Medulla oblongata (tissue), 1 donor: ENCODE measurements at regions not wholly inside any gene's neighbourhood (a gene's known extent, or its start where the extent isn't known, plus 50 kb on each side); places are given as distances from the start of the nearest gene placed in this dataset.

Experiments
- DNase-seq: peaks from one replicate; pipeline ENCODE4 v3.0.0-alpha.2; 2015; ENCODE audit errors: extremely low spot score

GRCh38 chr7:46675456-46675855 is 754.4 kb upstream of the IGFBP3 start:
- DNase-seq = no peak

- no peak for DNase-seq
These were observed 751.8 kb upstream of the IGFBP3 start for GRCh38 chr7:46672861-46673260.

- no peak for DNase-seq
These were observed 750.2 kb upstream of the IGFBP3 start for GRCh38 chr7:46671108-46671769.

DNA sequence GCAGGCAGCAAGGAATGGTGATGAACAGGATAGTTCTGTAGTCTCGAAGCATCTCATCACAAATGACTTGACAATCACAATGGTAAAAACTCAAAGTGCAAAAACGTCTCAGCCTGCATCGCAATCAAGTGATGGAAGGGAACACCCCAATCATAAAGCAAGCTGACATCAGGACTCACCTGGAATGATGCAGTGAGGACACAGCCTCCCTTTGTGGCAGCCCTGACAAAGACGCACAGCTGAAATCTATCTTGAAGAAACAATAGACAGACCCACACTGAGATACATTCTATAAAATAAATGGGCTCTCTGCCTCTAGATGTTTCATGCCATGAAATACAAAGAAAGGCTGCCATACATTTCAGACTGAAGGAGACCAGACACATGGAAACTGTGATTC is 748.0 kb upstream of the IGFBP3 start:
- no peak for DNase-seq

DNA sequence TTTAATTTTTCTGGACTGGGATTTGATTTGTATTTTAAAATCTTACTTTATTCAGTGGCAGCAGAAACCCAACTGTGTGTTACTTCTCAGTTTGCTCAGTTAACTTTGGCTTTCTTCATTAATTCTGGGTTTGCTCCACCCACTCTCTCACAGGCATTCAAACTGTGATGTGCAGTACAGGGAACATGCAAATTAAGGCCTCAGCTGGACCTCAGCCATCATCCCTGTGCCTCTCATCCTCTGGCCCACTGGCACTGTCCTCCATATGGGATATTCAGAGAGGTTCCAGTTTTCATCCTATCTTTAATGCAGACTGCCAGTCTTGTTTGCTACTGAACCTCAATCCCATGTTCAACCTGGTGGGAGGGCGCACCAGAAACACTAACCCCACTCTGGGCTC is 743.4 kb upstream of the IGFBP3 start:
- no peak for DNase-seq

GRCh38 chr7:46663025-46663424 is 742.0 kb upstream of the IGFBP3 start:
- no peak for DNase-seq

DNA sequence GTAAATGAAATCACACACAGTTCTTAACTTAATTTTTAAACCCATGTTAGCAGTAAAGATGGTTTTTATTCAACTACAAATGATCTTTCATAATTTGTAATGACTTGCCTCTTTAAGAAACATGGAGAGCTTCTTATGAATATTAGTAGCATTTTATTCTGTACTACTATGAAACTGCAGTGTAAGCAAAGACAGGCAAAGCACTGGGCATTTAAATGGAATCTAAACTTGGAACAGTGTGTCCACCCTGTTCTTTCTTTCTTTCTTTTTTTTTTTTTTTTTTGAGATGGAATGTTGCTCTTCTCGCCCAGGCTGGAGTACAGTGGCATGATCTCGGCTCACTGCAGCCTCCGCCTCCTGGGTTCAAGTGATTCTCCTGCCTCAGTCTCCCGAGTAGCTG is 740.4 kb upstream of the IGFBP3 start:
- no peak for DNase-seq

- DNase-seq = no peak
These were observed 739.4 kb upstream of the IGFBP3 start for GRCh38 chr7:46660402-46660980.

- no peak for DNase-seq
These were observed 737.2 kb upstream of the IGFBP3 start for GRCh38 chr7:46658281-46658680.

DNA sequence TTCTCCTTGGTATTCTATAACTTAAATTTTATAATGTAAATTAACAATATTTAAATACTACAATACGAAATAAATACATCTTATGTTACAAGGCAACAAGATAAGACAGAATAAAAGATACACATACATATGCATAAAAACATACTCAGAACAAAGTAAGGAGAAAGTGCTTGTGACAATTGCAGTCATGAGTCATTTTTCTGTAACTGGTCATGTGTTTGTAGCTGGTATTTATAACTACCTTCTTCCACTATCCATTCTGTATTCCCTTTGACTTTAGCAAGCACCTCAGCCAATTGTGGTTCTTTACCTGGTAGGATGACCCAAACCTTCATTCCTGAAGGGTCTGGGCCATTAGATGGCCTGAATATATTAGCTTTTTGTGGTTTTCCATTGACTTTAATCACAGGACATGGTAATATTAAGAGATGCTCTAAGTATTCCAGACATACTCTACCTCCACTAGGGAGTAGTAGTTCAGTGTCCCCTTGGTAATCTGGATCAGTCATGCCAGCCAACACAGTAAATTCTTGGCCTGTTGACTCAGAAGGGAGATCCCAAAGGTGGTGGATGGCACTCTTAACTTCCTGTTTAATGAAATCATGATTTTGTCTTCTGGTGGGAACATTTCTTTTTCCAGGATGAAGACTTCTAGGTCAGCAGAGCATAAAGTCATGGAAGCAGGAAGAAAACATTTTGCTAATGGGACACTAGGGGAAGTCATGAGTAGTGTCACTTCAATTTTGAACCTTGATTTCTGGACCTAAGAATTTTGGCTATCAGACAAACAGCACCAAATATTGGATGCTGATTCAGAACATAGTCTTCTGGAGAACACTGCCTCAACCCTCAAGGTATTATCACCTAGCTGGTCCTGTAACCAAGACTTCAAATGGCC is 733.7 kb upstream of the IGFBP3 start:
- DNase-seq = no peak

DNA sequence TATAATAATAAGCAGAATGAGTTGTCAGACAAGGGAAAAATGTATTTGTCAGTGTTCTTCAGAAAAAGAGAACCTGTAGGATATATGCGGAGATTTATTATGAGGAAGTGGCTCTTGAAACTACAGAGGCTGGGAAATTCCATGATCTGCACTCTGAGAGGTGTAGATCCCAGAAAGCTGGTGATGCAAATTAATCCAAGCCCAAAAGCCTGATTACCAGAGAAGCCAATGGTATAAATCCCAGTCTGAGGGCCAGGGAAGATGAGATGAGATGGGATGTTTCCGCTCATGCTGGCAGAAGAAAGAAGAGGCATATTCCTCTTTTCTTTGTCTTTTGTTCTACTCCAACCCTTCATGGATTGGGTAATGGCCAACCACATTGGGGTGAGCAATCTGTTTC is 732.8 kb upstream of the IGFBP3 start:
- DNase-seq = no peak

DNA sequence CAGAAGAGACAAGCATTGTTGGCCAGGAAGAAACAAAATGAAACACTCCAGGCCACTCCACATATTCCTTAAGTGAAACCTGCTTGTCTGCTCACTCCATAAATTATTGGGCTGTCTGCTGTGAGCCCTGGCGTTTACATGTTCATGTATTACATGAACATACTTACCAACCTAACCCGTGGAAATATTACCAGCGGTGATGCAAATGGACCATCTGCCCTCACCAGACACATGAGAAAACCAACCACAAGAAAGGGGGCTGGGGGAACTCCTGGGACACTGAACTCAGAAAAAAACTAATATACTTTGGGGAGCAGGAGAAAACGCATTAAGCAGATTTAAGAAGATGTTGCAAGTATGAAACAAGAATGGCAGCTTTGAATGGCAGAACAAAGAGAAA is 731.2 kb upstream of the IGFBP3 start:
- no peak for DNase-seq

DNA sequence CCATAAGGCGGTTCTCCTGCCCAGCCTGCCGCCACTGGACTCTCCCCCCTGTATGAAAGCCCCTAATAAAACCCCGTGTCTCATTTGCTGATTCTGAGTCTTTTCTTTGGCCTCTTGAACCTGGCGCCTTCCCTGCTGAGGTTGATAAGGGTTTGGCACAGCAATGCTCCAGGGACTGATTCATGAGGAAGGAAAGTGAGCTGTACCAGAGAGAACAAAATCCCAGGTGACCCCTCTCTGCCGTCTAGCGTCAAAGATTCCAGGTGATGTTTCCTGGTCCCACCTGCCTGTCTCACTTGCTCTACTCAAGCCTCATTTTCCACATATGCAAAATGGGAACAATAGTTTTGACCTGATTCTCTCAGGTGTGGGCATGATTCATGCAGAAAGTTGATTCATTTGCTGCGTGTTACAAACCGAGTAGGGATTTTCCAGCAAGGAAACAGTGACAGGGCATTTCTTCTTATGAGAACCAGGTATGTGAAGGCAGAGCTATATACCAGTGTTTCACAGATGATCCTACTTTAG is 730.6 kb upstream of the IGFBP3 start:
- no peak for DNase-seq

DNA sequence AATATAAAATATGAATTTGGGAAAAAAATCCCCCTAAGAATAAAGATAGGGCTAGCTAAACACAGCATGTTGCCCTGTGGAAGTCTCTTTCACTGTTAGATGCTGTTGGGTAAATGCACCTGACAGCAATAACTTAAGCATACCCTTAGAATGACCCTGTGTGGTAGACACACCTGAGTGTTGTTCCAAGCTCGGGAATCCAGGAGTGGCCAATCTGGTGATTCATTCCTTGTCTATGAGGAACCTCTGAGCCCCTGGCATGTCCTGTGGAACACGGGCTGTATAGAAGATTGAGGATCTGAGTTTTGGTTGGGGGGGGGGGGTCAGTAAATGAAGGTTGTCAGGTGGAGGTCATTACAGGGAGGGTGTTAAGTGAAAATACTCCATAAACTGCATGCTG is 730.0 kb upstream of the IGFBP3 start:
- DNase-seq = no peak

DNA sequence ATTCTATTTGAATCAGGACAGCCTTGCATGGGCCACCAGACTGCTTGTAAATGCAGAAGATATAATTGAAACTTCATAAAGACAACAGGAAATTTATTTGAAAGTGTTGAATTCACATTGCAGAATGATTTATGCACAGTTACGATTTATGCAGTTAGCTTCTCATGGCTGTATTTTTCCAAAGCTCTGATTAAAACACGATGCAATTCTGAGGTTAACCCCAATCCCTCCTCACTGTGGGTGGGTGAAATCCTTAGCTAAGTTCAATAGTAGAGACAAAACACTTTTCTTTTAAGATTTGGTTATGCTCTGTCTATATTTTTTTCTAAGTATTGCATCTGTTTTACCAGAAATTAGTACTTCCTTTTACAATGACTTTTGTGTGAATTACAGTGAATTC is 728.8 kb upstream of the IGFBP3 start:
- no peak for DNase-seq

- no peak for DNase-seq
These were observed 717.0 kb upstream of the IGFBP3 start for GRCh38 chr7:46637793-46638735.

DNA sequence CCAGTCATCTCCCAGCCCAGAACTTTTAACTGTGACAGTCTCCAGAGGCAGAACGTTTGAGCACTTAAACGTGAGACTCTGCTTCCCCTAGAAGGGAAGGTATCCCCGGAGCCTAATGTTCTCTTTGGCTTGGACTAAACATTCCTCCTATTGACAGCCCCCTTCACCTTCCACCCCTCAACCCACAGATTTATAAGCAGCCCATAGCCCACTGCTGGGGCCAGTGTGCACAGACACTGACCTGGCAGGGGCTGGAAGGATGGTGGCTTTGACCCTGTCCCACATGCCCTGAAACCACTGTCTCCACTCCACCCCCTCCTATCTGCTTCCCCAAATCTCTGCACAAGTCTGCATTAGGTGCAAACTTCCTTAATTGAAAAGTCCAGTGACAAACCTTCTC is 715.0 kb upstream of the IGFBP3 start:
- no peak for DNase-seq

GRCh38 chr7:46633630-46634240 is 712.7 kb upstream of the IGFBP3 start:
- DNase-seq = no peak

DNA sequence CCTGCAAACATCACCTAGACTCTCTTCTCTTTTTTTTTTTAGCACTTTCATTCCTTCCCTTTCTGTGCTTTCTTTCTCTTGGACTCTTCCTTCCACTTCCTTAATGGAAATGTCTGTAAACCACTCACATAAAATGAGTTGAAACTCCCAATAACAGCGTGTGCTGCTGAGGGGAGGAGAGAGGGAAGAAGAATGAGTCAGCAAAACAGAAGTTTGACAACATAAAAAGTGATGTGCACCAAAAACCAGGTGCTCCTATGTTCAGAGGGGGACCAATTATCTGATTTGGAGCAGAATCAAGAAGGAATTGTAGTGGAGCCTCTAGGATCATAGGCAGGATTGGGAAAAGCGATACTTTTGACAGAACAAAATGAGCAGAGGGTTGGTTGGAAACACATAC is 712.1 kb upstream of the IGFBP3 start:
- no peak for DNase-seq

DNA sequence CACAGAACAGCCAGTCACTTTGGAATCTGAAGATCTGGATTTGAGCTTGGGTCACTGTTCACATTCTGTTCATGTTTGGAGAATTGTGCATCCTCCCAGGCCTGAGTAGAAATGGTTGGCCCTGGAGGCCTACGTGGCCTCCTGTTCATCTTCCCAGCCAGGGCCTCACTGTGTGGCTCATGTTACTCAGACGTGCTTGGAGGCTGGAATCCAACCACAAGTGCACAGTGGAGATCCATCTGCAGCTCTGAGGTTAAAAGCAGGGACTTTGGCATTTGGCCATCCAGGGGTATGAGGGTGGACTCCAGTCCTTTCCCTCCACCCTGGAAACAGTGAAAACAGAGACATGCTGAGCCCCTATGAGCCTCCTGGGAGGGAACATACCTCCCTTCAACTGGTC is 709.0 kb upstream of the IGFBP3 start:
- DNase-seq = no peak

- no peak for DNase-seq
These were observed 707.3 kb upstream of the IGFBP3 start for GRCh38 chr7:46628389-46628788.
